OCI-LY1 (cell line): ENCODE measurements at regions not wholly inside any gene's neighbourhood (a gene's known extent, or its start where the extent isn't known, plus 50 kb on each side); places are given as distances from the start of the nearest gene placed in this dataset.

ENCODE experiments used
- H2AFZ ChIP-seq: fragments of 200-600 bp; sonication (generic), shearing (Covaris generic); 2 replicates; pipeline ENCODE4 v1.6.0; 2014; ENCODE audit warnings: antibody characterized with exemption, mild to moderate bottlenecking, low read length
- H3F3A ChIP-seq: fragments of 200-600 bp; sonication (generic), shearing (Covaris generic); 2 replicates; pipeline ENCODE4 v1.6.0; 2014; ENCODE audit warnings: mild to moderate bottlenecking, antibody characterized with exemption, low read length, moderate library complexity; ENCODE audit not compliant: insufficient read depth
- H3K27ac ChIP-seq: fragments of 200-600 bp; sonication (generic); 2 replicates; pipeline ENCODE4 v1.5.1; 2014; ENCODE audit warnings: low read length, mixed run types, mild to moderate bottlenecking, low read depth; ENCODE audit not compliant: poor library complexity, severe bottlenecking
- H3K27me3 ChIP-seq: fragments of 200-600 bp; sonication (generic); 2 replicates; pipeline ENCODE4 v1.6.0; 2014; ENCODE audit warnings: antibody characterized with exemption, mild to moderate bottlenecking, low read length, moderate library complexity; ENCODE audit not compliant: insufficient read depth
- H3K36me3 ChIP-seq: fragments of 200-600 bp; sonication (generic); 2 replicates; pipeline ENCODE4 v1.6.1; 2014; ENCODE audit warnings: mild to moderate bottlenecking, antibody characterized with exemption, low read length, moderate library complexity, mixed read lengths; ENCODE audit not compliant: insufficient read depth
- H3K4me1 ChIP-seq: fragments of 200-600 bp; sonication (generic); 2 replicates; pipeline ENCODE4 v1.5.1; 2014; ENCODE audit warnings: mild to moderate bottlenecking, low read length, moderate library complexity; ENCODE audit not compliant: insufficient read depth, severe bottlenecking
- H3K4me2 ChIP-seq: fragments of 200-600 bp; sonication (generic), shearing (Covaris generic); 2 replicates; pipeline ENCODE4 v1.6.1; 2014; ENCODE audit warnings: low read length
- H3K4me3 ChIP-seq: fragments of 200-600 bp; sonication (generic); 2 replicates; pipeline ENCODE4 v1.5.1; 2014; ENCODE audit warnings: low read length, low read depth, mild to moderate bottlenecking, mixed read lengths; ENCODE audit not compliant: poor library complexity, severe bottlenecking
- H3K79me2 ChIP-seq: fragments of 200-600 bp; shearing (Covaris generic); 2 replicates; pipeline ENCODE4 v1.6.1; 2016; ENCODE audit warnings: mixed run types, low read length, mixed read lengths; ENCODE audit not compliant: insufficient read depth
- H3K9ac ChIP-seq: fragments of 200-600 bp; sonication (generic), shearing (Covaris generic); 2 replicates; pipeline ENCODE4 v1.6.1; 2014; ENCODE audit warnings: mild to moderate bottlenecking, low read length, mixed read lengths
- H3K9me2 ChIP-seq: fragments of 200-600 bp; sonication (generic), shearing (Covaris generic); 2 replicates; pipeline ENCODE4 v1.6.1; 2014; ENCODE audit warnings: low read depth, mild to moderate bottlenecking, low read length, mixed read lengths
- H3K9me3 ChIP-seq: fragments of 200-600 bp; shearing (Covaris generic); 2 replicates; pipeline ENCODE4 v1.6.1; 2014; ENCODE audit warnings: low read length, mixed read lengths
- H4K20me1 ChIP-seq: fragments of 200-600 bp; sonication (generic), shearing (Covaris generic); 2 replicates; pipeline ENCODE4 v1.6.0; 2016; ENCODE audit warnings: mild to moderate bottlenecking, low read length; ENCODE audit not compliant: insufficient read depth
- EZH2 ChIP-seq: fragments of 200-600 bp; sonication (generic), shearing (Covaris generic); IDR thresholded peaks from 2 replicates; pipeline ENCODE4 v1.8.0; 2017; ENCODE audit warnings: borderline replicate concordance, mixed run types, mild to moderate bottlenecking, antibody characterized with exemption, low read length, moderate library complexity, mixed read lengths
- TF ChIP-seq, protein P1 (sequence below): fragments of 200-600 bp; sonication (generic), shearing (Covaris generic); IDR thresholded peaks from 2 replicates; pipeline ENCODE4 v1.5.1; 2017; ENCODE audit warnings: mild to moderate bottlenecking, antibody characterized with exemption, low read length, moderate library complexity, mixed read lengths

DNA sequence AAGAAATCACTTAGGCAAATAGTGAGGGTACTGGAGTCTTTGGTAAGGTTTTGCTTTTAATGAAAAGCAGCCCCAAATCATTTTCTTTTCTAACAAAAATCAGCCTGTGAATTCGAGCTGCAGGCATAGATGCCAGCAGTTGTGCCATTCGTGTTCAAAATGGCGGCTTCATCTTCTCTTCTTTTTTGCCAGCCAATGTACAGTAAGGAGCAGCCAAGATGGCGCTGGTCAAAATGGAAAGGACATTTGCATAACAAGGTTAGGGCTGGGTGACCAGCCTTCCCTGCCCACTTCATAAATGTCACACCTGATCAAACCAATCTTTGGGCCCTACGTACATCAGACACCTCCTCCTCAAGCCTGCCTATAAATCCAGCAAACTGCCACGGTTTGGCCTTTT, 100.2 kb upstream of the RGS1 start:
- Histone ChIP-seq H3K9me3 (no peaks in the 10 kb centered on the region), H3K4me2 (no peak overlapping the region)

DNA sequence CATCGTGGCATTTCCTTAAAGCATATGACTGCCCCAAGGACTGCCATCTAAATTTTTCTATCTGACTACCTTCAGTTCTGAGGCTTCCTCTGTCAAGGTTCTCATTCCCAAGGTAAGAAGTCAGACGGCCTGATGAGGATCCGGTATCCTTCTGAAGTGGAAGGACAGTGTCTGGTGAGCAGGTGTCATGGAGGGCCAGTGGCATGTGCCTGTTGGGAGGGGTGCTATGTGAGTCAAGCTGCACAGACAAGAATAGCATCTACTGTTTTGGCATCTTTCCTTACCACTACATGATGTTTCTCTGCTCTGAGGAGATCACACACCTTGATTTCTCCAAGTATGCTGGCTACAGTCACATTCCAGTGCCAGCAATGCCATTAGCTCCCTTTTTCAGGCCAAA, 99.6 kb upstream of the RGS1 start:
- TF ChIP-seq EZH2 = no peak
- TF ChIP-seq, protein P1, sequence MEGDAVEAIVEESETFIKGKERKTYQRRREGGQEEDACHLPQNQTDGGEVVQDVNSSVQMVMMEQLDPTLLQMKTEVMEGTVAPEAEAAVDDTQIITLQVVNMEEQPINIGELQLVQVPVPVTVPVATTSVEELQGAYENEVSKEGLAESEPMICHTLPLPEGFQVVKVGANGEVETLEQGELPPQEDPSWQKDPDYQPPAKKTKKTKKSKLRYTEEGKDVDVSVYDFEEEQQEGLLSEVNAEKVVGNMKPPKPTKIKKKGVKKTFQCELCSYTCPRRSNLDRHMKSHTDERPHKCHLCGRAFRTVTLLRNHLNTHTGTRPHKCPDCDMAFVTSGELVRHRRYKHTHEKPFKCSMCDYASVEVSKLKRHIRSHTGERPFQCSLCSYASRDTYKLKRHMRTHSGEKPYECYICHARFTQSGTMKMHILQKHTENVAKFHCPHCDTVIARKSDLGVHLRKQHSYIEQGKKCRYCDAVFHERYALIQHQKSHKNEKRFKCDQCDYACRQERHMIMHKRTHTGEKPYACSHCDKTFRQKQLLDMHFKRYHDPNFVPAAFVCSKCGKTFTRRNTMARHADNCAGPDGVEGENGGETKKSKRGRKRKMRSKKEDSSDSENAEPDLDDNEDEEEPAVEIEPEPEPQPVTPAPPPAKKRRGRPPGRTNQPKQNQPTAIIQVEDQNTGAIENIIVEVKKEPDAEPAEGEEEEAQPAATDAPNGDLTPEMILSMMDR = no peak

More for the DNA sequence above, 100.2 kb upstream of the RGS1 start:
- no peaks in the 10 kb centered on the region for H3K36me3 ChIP-seq
- no peaks in the 10 kb centered on the region for H3K79me2 ChIP-seq
- no peaks in the 10 kb centered on the region for H3K9me2 ChIP-seq
- no peak overlapping the region for H3K27ac ChIP-seq
- no peak overlapping the region for H3K9ac ChIP-seq
- H3F3A ChIP-seq = no peaks in the 10 kb centered on the region
- H3K27me3 ChIP-seq = no peaks in the 10 kb centered on the region
- H4K20me1 ChIP-seq = no peaks in the 10 kb centered on the region
- TF ChIP-seq, protein P1 = no peak
- TF ChIP-seq EZH2 = no peak
- no peak overlapping the region for H3K4me3 ChIP-seq
- no peak overlapping the region for H2AFZ ChIP-seq
- no peaks in the 10 kb centered on the region for H3K4me1 ChIP-seq

DNA sequence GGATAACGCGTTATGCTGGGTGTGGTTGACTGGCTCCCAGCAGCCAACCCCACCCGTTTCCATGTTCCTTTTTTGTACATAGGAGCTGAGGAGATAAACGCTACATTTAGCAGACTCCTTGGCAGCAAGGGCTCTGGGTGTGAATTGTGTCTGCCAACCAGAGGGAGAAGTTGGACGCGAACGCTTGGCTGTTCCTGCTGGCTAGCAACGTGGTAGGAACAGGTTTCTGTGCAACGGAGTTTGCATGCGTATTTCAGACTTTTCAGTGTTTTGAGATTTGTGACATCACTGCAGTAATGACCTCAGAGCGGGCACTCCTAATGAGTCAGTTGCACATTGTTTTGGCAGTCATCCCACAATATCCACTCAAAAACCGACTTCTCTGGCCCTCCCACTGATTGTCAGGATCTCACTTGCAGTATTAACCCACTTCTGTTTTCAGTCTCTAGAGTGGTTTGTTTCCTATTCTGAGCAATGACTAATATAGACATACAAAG, 98.7 kb upstream of the RGS1 start:
- no peaks in the 10 kb centered on the region for H3K9me3 ChIP-seq
- no peaks in the 10 kb centered on the region for H3K4me1 ChIP-seq
- no peaks in the 10 kb centered on the region for H3F3A ChIP-seq
- H4K20me1 ChIP-seq = no peaks in the 10 kb centered on the region
- TF ChIP-seq, protein P1 = no peak
- no peaks in the 10 kb centered on the region for H3K79me2 ChIP-seq
- H3K27me3 ChIP-seq = no peaks in the 10 kb centered on the region
- no peak overlapping the region for H2AFZ ChIP-seq
- no peak overlapping the region for H3K27ac ChIP-seq
- no peak overlapping the region for H3K4me2 ChIP-seq
- H3K9me2 ChIP-seq = no peaks in the 10 kb centered on the region
- H3K36me3 ChIP-seq = no peaks in the 10 kb centered on the region
- H3K9ac ChIP-seq = no peak overlapping the region
- no peak overlapping the region for H3K4me3 ChIP-seq

More for the DNA sequence above, 99.6 kb upstream of the RGS1 start:
- Histone ChIP-seq H4K20me1 (no peaks in the 10 kb centered on the region), H3K4me2 (no peak overlapping the region), H2AFZ (no peak overlapping the region), H3K4me3 (no peak overlapping the region), H3F3A (no peaks in the 10 kb centered on the region), H3K79me2 (no peaks in the 10 kb centered on the region), H3K36me3 (no peaks in the 10 kb centered on the region), H3K27me3 (no peaks in the 10 kb centered on the region), H3K4me1 (no peaks in the 10 kb centered on the region), H3K9me2 (no peaks in the 10 kb centered on the region), H3K9ac (no peak overlapping the region), H3K27ac (no peak overlapping the region), H3K9me3 (no peaks in the 10 kb centered on the region)
